Liver (tissue), 8 donors: ENCODE measurements at regions not wholly inside any gene's neighbourhood (a gene's known extent, or its start where the extent isn't known, plus 50 kb on each side); places are given as distances from the start of the nearest gene placed in this dataset.

Experiments used
- DNase-seq: peaks from one replicate; pipeline ENCODE4 v3.0.0-alpha.2; 2017; ENCODE audit warnings: low spot score
- H3K27ac ChIP-seq, 2 donors: one replicate each; pipeline ENCODE4 v1.7.0; 2013; ENCODE audit warnings: inconsistent platforms in 2 of 2, low read length in 2 of 2, control low read depth in 1 of 2, low read depth in 1 of 2, mild to moderate bottlenecking in 1 of 2
- H3K27me3 ChIP-seq, 4 donors: one replicate each; pipeline versions ENCODE4 v1.6.1 to v1.7.0; 2013; ENCODE audit warnings: low read length in 3 of 4, inconsistent platforms in 1 of 4, mild to moderate bottlenecking in 1 of 4, moderate library complexity in 1 of 4; ENCODE audit not compliant: control insufficient read depth in 4 of 4, insufficient read depth in 4 of 4
- H3K36me3 ChIP-seq, 4 donors: one replicate each; pipeline versions ENCODE4 v1.6.1 to v1.7.0; 2013; ENCODE audit warnings: low read length in 3 of 4, mild to moderate bottlenecking in 3 of 4, low read depth in 1 of 4, moderate library complexity in 1 of 4; ENCODE audit not compliant: control insufficient read depth in 4 of 4, insufficient read depth in 3 of 4
- H3K4me1 ChIP-seq, 4 donors: one replicate each; pipeline versions ENCODE4 v1.6.1 to v1.7.0; 2013; ENCODE audit warnings: low read length in 3 of 4, mild to moderate bottlenecking in 3 of 4, moderate library complexity in 1 of 4; ENCODE audit not compliant: control insufficient read depth in 4 of 4, insufficient read depth in 4 of 4
- H3K4me3 ChIP-seq, 3 donors: one replicate each; pipeline versions ENCODE4 v1.6.1 to v1.7.0; 2013; ENCODE audit warnings: low read length in 3 of 3, control low read depth in 1 of 3, low read depth in 1 of 3, mild to moderate bottlenecking in 1 of 3
- H3K9ac ChIP-seq, 2 donors: one replicate each; pipeline ENCODE4 v1.7.0; 2013; ENCODE audit warnings: low read length in 2 of 2, mild to moderate bottlenecking in 2 of 2, moderate library complexity in 2 of 2, control low read depth in 1 of 2, low read depth in 1 of 2
- H3K9me3 ChIP-seq, 4 donors: one replicate each; pipeline versions ENCODE4 v1.6.1 to v1.7.0; 2013; ENCODE audit warnings: low read length in 3 of 4; ENCODE audit not compliant: control insufficient read depth in 4 of 4
- EGR1 ChIP-seq, 2 donors: IDR thresholded peaks; 2 replicates each; pipeline ENCODE4 v1.6.1; 2016 to 2018; ENCODE audit warnings: antibody characterized with exemption in 2 of 2, low read depth in 2 of 2
- FOXA1 ChIP-seq: IDR thresholded peaks from 2 replicates; pipeline ENCODE4 v1.6.1; 2016; ENCODE audit warnings: antibody characterized with exemption
- FOXA2 ChIP-seq: IDR thresholded peaks from 2 replicates; pipeline ENCODE4 v1.6.1; 2016; ENCODE audit warnings: antibody characterized with exemption
- GABPA ChIP-seq, 2 donors: IDR thresholded peaks in 1 of 2; conservative IDR thresholded peaks in 1 of 2; 2 replicates each; pipeline ENCODE4 v1.6.1; 2016; ENCODE audit warnings: antibody characterized with exemption in 2 of 2, mild to moderate bottlenecking in 1 of 2, moderate library complexity in 1 of 2
- HNF4A ChIP-seq, 2 donors: conservative IDR thresholded peaks; 2 replicates each; pipeline ENCODE4 v1.6.1; 2016; ENCODE audit warnings: antibody characterized with exemption in 2 of 2, mild to moderate bottlenecking in 2 of 2
- HNF4G ChIP-seq: IDR thresholded peaks from 2 replicates; pipeline ENCODE4 v1.6.1; 2016; ENCODE audit warnings: antibody characterized with exemption
- JUND ChIP-seq, 2 donors: IDR thresholded peaks; 2 replicates each; pipeline ENCODE4 v1.6.1; 2016; ENCODE audit warnings: antibody characterized with exemption in 2 of 2
- RAD21 ChIP-seq, 2 donors: IDR thresholded peaks; 2 replicates each; pipeline ENCODE4 v1.6.1; 2016; ENCODE audit warnings: antibody characterized with exemption in 2 of 2, mild to moderate bottlenecking in 2 of 2
- RXRA ChIP-seq, 2 donors: IDR thresholded peaks; 2 replicates each; pipeline ENCODE4 v1.6.1; 2017 to 2018; ENCODE audit warnings: antibody characterized with exemption in 2 of 2, mild to moderate bottlenecking in 1 of 2
- SP1 ChIP-seq: IDR thresholded peaks from 2 replicates; pipeline ENCODE4 v1.6.1; 2018; ENCODE audit warnings: antibody characterized with exemption, mild to moderate bottlenecking
- TAF1 ChIP-seq: conservative IDR thresholded peaks from 2 replicates; pipeline ENCODE4 v1.6.1; 2016; ENCODE audit warnings: antibody characterized with exemption, mild to moderate bottlenecking
- YY1 ChIP-seq: IDR thresholded peaks from 2 replicates; pipeline ENCODE4 v1.6.1; 2016; ENCODE audit warnings: antibody characterized with exemption, mild to moderate bottlenecking
- WGBS: extraction: QIAGEN DNeasy Blood & Tissue Kit; methylation state at CpG from one replicate; pipeline ENCODE4 v1.1.7; 2013; 5-methylcytosine and 5-hydroxymethylcytosine counted together
- TF ChIP-seq, protein P1 (sequence below): fragments of 150-350 bp; IDR thresholded peaks from 2 replicates; pipeline ENCODE4 v1.5.1; 2017; ENCODE audit warnings: improper control_type of control experiment, low read depth, low read length; ENCODE audit not compliant: missing input control
- TF ChIP-seq, protein P2 (sequence below): IDR thresholded peaks from 2 replicates; pipeline ENCODE4 v1.6.1; 2016; ENCODE audit warnings: antibody characterized with exemption
- TF ChIP-seq, protein P3 (sequence below): IDR thresholded peaks from 2 replicates; pipeline ENCODE4 v1.6.1; 2016; ENCODE audit warnings: antibody characterized with exemption
- TF ChIP-seq, protein P4 (sequence below): IDR thresholded peaks from 2 replicates; pipeline ENCODE4 v1.6.1; 2016; ENCODE audit warnings: antibody characterized with exemption, mild to moderate bottlenecking
- TF ChIP-seq, protein P5 (sequence below): IDR thresholded peaks from 2 replicates; pipeline ENCODE4 v1.6.1; 2016; ENCODE audit warnings: antibody characterized with exemption
- donor health status: healthy.
- donor health status: healthy.
- donor health status: healthy.
- donor health status: healthy.
- donor health status: healthy.

DNA sequence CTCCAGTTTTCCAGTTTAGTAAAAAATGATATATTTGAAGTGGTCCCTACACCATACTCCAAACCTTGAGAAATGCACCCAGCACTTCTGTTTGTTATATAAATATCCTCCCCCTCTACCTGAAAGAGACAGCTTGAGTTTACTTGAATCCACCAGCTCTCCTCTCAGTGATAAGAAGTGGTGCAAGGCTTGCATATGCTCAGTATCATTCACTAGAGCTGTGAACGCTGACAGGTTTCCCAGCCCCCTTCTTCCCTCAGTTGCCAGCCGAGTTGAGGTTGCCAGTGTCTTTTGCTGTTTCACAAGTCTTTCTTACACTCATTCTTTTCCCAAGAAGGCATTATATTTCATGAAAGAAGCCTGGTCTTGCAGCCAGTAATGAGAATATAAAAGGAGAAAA lies 880.0 kb downstream of the LRRTM4 start:
- Histone ChIP-seq H3K27me3 (no peaks in the 10 kb centered on the region), H3K4me1 (no peaks in the 10 kb centered on the region), H3K4me3 (no peak overlapping the region), H3K27ac (no peak overlapping the region), H3K36me3 (no peaks in the 10 kb centered on the region), H3K9me3 (peaks cover 0 to 1% (median under 1%) of the 10 kb centered on the region in 4 donors), H3K9ac (no peak overlapping the region)
- 14% methylated on average over 2 of the region's 2 CpGs for WGBS
- no peak for DNase-seq
- TF ChIP-seq RXRA (IDR thresholded peaks at IDR 0.05) = no peak
- TF ChIP-seq RAD21 (IDR thresholded peaks at IDR 0.05) = no peak
- no peak for TF ChIP-seq JUND (IDR thresholded peaks at IDR 0.05)
- no peak for TF ChIP-seq HNF4G
- TF ChIP-seq, protein P1, sequence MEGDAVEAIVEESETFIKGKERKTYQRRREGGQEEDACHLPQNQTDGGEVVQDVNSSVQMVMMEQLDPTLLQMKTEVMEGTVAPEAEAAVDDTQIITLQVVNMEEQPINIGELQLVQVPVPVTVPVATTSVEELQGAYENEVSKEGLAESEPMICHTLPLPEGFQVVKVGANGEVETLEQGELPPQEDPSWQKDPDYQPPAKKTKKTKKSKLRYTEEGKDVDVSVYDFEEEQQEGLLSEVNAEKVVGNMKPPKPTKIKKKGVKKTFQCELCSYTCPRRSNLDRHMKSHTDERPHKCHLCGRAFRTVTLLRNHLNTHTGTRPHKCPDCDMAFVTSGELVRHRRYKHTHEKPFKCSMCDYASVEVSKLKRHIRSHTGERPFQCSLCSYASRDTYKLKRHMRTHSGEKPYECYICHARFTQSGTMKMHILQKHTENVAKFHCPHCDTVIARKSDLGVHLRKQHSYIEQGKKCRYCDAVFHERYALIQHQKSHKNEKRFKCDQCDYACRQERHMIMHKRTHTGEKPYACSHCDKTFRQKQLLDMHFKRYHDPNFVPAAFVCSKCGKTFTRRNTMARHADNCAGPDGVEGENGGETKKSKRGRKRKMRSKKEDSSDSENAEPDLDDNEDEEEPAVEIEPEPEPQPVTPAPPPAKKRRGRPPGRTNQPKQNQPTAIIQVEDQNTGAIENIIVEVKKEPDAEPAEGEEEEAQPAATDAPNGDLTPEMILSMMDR = no peak
- no peak for TF ChIP-seq EGR1 (IDR thresholded peaks at IDR 0.05; ENCODE audit: low read depth in 2 of 2)
- TF ChIP-seq, protein P2, sequence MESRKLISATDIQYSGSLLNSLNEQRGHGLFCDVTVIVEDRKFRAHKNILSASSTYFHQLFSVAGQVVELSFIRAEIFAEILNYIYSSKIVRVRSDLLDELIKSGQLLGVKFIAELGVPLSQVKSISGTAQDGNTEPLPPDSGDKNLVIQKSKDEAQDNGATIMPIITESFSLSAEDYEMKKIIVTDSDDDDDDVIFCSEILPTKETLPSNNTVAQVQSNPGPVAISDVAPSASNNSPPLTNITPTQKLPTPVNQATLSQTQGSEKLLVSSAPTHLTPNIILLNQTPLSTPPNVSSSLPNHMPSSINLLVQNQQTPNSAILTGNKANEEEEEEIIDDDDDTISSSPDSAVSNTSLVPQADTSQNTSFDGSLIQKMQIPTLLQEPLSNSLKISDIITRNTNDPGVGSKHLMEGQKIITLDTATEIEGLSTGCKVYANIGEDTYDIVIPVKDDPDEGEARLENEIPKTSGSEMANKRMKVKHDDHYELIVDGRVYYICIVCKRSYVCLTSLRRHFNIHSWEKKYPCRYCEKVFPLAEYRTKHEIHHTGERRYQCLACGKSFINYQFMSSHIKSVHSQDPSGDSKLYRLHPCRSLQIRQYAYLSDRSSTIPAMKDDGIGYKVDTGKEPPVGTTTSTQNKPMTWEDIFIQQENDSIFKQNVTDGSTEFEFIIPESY = no peak
- TF ChIP-seq, protein P3, sequence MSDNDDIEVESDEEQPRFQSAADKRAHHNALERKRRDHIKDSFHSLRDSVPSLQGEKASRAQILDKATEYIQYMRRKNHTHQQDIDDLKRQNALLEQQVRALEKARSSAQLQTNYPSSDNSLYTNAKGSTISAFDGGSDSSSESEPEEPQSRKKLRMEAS = no peak
- no peak for TF ChIP-seq FOXA2
- TF ChIP-seq SP1 = no peak
- TF ChIP-seq, protein P4, sequence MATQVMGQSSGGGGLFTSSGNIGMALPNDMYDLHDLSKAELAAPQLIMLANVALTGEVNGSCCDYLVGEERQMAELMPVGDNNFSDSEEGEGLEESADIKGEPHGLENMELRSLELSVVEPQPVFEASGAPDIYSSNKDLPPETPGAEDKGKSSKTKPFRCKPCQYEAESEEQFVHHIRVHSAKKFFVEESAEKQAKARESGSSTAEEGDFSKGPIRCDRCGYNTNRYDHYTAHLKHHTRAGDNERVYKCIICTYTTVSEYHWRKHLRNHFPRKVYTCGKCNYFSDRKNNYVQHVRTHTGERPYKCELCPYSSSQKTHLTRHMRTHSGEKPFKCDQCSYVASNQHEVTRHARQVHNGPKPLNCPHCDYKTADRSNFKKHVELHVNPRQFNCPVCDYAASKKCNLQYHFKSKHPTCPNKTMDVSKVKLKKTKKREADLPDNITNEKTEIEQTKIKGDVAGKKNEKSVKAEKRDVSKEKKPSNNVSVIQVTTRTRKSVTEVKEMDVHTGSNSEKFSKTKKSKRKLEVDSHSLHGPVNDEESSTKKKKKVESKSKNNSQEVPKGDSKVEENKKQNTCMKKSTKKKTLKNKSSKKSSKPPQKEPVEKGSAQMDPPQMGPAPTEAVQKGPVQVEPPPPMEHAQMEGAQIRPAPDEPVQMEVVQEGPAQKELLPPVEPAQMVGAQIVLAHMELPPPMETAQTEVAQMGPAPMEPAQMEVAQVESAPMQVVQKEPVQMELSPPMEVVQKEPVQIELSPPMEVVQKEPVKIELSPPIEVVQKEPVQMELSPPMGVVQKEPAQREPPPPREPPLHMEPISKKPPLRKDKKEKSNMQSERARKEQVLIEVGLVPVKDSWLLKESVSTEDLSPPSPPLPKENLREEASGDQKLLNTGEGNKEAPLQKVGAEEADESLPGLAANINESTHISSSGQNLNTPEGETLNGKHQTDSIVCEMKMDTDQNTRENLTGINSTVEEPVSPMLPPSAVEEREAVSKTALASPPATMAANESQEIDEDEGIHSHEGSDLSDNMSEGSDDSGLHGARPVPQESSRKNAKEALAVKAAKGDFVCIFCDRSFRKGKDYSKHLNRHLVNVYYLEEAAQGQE = no peak
- no peak for TF ChIP-seq YY1
- TF ChIP-seq GABPA (IDR thresholded peaks at IDR 0.05 in 1 of 2, conservative IDR thresholded peaks at IDR 0.05 in 1 of 2) = no peak
- no peak for TF ChIP-seq FOXA1
- TF ChIP-seq HNF4A (conservative IDR thresholded peaks at IDR 0.05) = no peak
- TF ChIP-seq TAF1 = no peak

DNA sequence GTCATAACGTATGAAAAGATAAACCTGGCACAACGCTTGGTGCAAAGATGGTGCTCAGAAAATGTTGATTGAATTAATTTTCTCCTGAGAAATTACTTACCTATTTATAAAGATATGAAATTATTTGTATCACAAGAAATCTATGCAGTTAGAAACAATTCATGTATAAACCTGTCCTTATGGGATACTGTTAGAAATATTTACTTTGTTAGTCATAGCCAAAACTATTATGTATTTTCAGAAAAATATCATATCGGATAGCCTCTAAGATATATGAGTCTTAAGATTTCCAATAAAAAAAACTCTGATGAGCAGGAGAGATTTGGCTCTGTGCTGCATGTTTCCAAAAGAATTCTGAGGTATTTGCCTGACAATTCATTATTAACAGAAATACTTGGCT lies 880.7 kb downstream of the LRRTM4 start:
- H3K36me3 ChIP-seq = no peaks in the 10 kb centered on the region
- DNase-seq = no peak
- H3K4me3 ChIP-seq = no peak overlapping the region
- peaks cover 0 to 1% (median under 1%) of the 10 kb centered on the region in 4 donors for H3K9me3 ChIP-seq
- H3K27me3 ChIP-seq = no peaks in the 10 kb centered on the region
- H3K9ac ChIP-seq = no peak overlapping the region
- no peak overlapping the region for H3K27ac ChIP-seq
- 74% methylated on average over 3 of the region's 3 CpGs for WGBS
- no peaks in the 10 kb centered on the region for H3K4me1 ChIP-seq
- TF ChIP-seq HNF4G (no peak), RXRA (IDR thresholded peaks at IDR 0.05) (no peak), GABPA (IDR thresholded peaks at IDR 0.05 in 1 of 2, conservative IDR thresholded peaks at IDR 0.05 in 1 of 2) (no peak), FOXA1 (no peak), YY1 (no peak), EGR1 (IDR thresholded peaks at IDR 0.05; ENCODE audit: low read depth in 2 of 2) (no peak)
- TF ChIP-seq, protein P1 = no peak
- TF ChIP-seq, protein P3 = no peak
- TF ChIP-seq, protein P5, sequence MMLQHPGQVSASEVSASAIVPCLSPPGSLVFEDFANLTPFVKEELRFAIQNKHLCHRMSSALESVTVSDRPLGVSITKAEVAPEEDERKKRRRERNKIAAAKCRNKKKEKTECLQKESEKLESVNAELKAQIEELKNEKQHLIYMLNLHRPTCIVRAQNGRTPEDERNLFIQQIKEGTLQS = no peak
- TF ChIP-seq, protein P4 = no peak
